ENCODE measurements at regions not wholly inside any gene's neighbourhood (a gene's known extent, or its start where the extent isn't known, plus 50 kb on each side); places are given as distances from the start of the nearest gene placed in this dataset.

GRCh38 chr10:8902926-8903325, 848.4 kb downstream of the GATA3 start:
- TF ChIP-seq TAF1 (IDR thresholded peaks at IDR 0.05; ENCODE audit: borderline replicate concordance, low read depth, low read length) = no peak
- no peak for TF ChIP-seq CTCF (IDR thresholded peaks at IDR 0.05 in 2 of 3, conservative IDR thresholded peaks at IDR 0.05 in 1 of 3; ENCODE audit: control insufficient read depth in 2 of 3, extremely low read depth in 1 of 3, insufficient read depth in 1 of 3, low read depth in 3 of 3, low read length in 3 of 3)
- no peak for TF ChIP-seq CREM (IDR thresholded peaks at IDR 0.05; ENCODE audit: low read depth)
- no peak for TF ChIP-seq USF2 (IDR thresholded peaks at IDR 0.05; ENCODE audit: borderline replicate concordance, low read depth, low read length)
- no peak for TF ChIP-seq MEF2A (IDR thresholded peaks at IDR 0.05; ENCODE audit: insufficient read depth, low read depth, low read length)
